HG02642 (cell line): ENCODE measurements at regions not wholly inside any gene's neighbourhood (a gene's known extent, or its start where the extent isn't known, plus 50 kb on each side); places are given as distances from the start of the nearest gene placed in this dataset.
A peak's percentile ranks its signal among the peaks of the same experiment; 100 is the strongest.
"Not testable (repeated sequence)": the region's sequence is repeated elsewhere in the genome, so short reads cannot be mapped to it uniquely, and the experiment has no call there.

ENCODE experiments used
- ATAC-seq: cut with Tn5 transposase; IDR thresholded peaks from one replicate; pipeline ENCODE4 v1.9.1; 2021; ENCODE audit warnings: mild to moderate bottlenecking; ENCODE audit not compliant: unreplicated experiment, poor library complexity

DNA sequence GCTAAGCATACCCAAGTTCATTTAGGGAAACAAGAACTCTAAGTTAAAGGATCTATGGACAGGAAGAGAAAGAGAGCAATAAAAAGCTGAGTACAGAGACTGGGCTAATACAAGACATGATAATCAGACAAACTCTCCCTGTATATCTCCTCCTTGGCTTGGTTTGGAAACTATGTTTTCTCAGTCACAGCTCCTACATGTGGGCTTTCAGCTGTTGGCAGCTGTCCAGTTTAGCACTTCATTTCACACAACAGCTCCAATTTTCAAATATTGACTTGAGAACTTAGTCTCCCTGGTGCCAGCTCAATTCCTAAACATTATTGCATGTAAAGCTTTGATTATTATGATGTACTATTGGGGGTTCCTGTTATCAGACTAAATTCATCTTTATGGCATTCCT is 222.8 kb upstream of the OBI1 start:
- no peak for ATAC-seq

DNA sequence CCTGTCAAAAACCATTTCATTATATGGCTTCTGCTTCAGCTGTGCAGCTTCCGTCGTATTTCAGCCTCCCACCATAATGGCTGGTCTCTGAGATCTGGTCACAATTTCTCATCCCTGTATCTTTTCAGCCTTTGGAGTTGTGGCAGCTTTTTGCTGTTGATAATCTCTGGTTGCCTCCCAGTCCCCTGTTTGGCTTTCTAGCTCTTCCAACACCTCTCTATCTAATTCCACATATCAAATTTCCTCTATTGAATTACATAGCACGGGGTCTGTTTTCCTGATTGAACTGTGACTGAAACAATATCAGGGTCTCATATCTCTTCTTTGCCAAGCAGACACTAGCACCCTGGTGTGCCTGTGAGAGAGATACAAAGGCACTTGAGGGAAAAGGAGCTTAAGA is 222.1 kb upstream of the OBI1 start:
- ATAC-seq, result no peak

DNA sequence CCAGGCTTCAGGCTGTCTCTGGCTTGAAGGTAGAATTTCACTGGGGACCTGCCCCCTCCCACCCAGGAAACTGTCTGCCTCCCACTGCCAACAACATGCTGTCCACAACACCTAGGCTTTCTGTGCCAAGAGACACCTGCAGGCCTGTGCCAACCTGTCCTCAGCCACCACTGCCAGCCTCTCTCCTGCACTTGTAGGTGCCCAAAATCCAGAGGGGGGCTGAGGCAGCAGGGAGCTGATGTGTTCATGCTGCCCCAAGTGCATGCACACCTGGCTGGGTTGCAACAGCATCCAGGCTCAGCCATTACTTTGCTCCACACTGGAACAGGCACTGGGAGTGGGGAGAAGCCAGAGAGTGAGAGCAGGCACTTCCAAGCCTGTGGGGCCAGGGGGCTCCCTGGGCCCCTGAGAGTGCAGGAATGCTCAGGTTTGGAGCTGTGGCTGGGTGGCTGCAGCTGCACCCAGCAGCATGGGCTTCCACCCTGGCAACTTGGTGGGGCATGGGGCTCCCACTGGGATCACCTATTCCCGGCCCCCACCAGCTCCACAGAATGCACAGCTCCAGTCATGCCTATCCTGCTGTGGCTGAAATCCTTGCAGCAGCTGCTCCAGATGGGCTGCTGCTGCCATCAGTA is 218.1 kb upstream of the OBI1 start:
- no peak for ATAC-seq

DNA sequence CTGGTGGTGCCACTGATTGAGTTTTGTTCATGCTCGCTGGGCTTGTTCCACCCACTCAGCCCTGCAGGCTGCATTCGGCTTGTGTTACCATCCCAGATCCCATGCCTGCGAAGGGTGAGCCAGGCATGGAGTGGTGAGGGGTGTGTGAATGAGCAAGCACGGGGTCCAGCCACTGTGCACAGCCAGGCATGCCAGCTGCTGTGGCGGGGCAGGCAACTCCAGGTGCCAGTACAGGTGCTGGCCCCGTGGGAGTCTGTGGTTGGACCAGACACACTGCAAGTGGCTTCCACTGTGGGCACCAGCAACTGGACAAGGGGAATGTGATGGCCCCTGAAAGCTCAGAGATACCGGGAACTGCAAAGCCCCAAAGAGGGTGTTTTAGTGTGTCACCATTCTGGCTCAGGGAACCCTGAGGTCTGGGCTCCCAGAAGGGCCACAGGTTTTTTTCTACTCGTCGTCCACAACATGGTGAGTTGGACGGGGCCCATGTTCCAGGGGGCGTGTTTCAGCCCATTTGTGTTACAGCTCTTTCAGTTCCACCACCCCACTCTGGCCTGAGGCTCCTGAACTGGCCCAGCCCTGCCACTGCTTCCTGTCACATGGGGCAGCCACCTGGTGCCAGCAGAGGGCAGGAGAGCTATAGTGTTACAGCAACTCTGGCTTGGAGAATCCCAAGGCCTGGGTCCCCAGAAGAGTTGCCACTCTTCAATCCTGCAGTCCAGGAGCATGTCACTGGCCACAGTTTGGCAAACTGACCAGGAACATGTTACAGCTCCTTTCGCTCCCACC is 217.0 kb upstream of the OBI1 start:
- peak; percentile 60 for ATAC-seq

DNA sequence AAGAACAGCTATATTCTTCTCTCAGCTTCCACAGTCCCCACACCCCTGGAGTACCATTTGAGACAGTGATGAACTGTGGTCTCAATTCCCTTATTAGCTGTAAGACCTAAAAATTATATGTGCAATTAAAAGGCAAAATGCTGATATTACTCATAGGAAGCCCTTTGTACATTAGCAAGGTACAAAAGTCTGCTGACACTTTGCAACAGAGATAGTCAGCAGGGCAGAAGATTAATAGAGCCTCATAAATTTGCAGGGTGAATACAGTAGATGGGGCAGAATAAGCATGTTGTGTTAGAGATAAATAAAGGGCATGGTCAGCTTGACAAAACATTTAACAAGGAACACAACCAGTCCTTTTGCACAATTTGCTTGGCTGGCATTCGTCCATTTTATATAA is 210.0 kb upstream of the OBI1 start:
- no peak for ATAC-seq

DNA sequence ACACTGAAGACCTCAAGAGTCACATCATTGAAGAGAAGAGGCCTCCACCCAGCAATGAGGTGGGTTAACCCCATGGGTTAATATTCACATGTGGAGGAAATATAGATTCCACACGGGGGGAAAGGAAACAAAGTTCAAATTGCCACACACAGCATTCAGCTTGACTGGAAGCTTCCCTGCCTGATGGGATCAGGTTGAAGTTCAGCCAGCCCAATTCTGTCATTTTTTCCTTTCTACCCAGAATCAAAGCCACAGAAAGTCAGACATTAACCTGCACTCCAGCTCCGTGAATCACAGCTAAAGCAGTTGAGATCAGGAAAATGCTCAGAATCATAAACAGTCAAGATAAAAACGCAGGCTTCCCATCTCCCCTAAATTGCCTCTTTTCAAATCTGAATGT is 208.7 kb upstream of the OBI1 start:
- no peak for ATAC-seq

DNA sequence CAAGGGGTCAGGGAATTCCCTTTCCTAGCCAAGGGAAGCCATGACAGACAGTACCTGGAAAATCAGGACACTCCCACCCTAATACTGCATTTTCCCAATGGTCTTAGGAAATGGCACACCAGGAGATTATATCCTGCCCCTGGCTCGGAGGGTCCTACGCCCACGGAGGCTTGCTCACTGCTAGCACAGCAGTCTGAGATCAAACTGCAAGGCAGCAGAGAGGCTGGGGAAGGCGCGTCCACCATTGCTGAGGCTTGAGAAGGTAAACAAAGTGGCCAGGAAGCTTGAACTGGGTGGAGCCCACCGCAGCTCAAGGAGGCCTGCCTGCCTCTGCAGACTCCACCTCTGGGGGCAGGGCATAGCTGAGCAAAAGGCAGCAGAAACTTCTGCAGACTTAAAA is 207.1 kb upstream of the OBI1 start:
- not testable (repeated sequence) for ATAC-seq

DNA sequence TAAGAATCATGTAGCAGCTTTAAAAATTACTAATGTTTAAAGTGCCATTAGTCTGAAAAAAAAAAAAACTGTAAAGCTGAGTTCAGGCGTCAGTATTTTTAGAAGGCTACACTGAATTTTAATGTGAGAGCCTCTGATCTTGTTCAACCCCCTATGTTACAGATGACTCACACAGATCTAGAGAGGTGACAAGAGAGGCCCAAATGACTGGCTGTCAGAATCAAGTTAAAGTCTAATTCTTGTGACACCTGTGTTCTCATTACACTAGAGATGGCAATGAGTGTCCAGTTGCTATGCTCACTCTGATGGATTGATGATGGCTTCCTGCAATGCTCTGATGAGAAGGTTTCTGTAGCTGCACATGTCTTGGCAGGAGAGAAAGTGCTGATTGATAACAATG is 203.5 kb upstream of the OBI1 start:
- no peak for ATAC-seq

DNA sequence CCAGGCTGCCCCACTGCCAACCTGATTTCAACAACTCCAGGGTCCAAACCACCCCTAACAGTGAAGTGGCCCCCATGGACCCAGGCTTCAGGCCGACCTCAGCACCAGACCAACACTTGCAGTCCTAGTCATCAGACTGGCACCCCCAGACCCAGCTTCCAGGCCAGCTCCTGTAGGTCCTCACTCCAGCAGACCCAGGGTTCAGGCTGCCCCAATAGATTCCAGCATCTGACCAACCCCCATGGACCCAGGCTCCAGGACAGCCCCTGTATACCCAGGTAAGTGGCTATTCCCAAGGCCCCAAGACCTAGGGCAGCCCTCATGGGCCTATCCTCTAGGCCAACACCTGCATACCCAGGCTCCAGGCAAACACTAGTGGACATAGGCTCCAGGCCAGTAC is 193.8 kb upstream of the OBI1 start:
- ATAC-seq, result no peak

DNA sequence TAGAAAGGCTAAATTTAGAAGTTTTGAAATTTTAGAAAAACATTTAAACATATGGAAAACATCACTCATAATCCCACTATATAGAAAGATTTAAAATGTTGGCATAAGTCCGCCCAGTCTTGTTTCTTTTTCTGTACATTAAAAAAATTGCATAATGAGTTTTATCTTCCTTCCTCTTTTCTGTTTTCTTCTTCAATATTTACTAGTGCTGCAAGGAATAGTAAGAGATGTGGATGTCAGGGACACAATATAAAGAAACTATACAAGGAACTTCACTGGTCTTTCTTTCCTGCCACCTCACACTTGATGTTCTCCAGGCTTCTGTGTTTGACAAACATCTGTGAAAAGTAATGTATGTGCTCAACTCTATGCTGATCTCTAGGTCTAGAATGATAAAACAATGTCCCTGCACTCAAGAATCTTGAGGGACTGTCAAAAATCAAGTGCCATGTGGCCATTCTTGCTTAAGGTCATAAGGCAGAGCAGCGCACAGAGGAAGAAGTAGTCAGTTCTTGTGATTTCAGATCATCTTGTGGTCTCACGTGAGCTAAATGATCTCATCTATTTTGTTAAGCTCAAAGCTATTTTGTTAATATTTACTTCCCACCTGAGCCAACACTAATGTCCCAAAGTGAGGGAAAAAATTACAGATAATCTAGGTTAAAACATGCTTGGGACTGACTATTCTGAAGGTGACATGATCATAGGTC is 186.9 kb upstream of the OBI1 start:
- no peak for ATAC-seq

DNA sequence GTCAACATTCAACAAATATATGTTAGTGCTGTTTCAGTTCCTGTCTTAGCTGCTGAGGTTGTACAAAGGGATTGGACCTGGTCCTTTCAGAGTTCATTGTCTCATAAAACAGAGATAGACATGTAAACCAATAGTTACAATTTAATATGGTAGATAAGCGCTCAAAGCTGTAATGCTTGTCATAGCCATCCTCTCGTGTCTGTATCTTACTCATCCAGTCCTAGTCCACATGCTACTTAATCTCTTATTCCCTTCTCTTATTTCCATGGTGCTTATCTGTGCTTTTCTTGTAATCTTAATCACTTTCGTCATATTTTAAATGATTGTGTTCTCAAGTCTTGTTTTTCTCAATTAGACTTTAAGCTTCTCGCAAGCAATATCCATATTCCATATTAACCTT is 185.2 kb upstream of the OBI1 start:
- ATAC-seq, result no peak

DNA sequence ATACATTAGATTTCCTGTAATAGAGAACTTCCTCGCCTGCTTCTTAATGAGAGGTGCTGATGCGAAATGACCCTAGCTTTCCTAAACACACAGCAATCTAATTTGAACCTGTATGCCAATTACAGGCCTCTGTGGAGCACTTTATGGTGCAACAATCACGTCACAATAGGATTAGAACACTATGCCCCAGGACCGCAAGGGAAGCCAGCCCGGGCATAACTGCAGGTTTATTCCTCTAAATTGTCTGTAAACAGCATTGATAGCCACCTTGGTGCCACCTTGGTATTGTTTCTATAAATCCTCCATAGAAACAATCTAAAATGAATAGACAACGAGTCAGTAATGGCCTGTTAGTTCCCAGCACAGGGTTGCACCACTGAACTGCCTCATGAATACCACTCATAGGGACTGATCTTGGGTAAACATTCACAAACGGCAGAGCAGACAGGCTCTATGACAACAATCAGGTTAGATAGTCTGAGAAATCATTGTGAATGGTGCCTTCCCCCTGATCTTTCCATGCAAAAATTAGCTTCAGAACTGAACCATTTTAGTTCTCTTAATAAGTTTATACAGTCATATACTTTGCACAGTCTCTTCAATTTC is 182.5 kb upstream of the OBI1 start:
- no peak for ATAC-seq

DNA sequence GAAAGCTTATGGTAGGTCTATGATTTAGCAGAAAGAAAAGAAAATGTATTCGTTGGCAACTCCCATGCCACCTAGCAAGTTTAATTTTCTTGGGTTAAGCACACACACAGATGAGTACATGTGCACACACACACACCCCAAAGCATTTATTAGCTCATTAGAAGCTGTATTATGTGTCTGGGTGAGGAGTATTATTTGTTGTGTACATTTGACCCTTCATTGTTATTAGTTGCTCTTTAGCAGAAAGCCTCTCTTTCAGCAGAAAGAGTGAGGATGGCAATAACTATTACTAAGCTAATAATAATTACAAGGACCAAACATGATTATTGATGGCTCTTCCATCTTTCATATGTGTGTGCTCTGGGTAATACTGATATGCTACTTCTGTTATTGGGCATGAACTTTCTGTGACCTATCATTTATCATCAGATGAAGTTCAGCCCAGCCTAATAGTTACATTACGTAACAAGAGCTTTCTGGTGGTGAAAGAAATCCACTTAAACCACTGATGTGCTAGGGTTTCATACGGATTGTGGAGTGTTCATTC is 177.4 kb upstream of the OBI1 start:
- ATAC-seq, result no peak

DNA sequence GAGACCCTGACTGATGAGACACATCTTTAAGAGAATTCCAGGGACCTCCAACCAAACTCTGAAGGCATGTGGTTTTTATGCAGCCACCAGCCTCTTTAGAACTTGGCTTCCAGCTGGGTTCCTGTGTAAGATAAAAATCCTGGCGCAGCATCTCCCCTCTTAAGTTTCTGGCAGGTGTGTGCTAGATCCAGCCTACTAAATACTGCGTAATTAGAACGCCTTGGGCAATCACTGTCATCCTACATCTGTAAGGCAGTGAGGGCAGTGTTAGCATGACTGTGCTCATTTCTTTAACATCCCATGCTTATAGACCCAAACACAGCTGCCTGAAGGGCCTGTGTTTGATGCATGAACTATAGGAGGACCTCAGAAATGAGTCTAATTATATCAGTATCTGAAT is 173.5 kb upstream of the OBI1 start:
- ATAC-seq, result no peak

DNA sequence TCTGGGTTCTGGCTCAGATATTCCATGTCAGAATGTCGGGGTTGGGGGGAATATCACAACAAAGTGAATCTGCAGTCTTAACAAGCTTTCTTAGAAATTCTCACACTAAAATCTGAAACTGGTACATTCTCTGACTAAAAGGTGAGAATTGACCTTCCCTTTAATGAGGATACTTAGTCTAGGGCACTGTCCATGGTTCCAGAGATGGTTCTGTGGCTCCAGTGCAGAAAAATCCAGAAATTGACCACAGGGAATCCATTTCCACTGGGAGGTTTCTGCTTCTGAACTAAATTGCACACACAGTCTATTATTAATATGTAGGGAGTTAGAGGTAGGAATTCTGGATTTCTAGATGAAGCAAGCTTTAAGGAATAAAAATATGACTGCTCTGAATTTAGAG is 171.6 kb upstream of the OBI1 start:
- ATAC-seq, result no peak

DNA sequence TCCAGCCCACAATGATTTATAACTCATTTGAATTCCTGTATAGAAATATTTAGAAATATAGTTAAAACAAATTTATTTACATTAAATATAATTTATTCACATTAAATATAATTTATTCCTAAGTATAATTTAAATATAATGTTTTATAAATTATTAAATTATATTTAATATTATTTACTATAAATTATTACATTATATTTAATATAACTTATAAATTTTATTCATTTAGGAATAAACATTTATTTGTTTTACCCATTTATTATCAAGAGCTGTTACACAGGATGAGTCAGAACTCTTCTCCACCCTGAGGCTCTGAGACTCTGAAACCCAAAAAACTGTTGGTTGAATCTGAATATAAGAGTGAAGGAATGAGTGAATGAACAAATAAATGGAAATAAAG is 170.9 kb upstream of the OBI1 start:
- no peak for ATAC-seq

DNA sequence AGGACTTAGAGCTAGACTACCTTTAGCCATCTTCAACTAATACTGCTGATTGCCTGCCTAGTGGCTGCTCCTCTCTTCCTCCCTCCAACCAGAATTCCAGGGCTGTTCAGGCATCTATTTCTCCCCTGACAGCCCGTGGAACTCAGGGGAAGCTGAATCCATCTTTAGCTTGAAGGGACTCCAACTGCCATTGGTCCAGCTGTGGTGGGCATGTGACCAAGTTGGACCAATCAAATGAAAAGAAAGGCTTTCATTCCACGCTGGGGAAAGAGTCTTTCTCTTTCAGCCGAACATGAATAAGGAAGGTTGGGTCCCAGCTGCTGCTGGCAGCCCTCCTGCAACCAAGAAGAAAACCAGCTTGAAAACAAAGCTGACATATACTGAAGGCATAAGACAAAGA is 168.5 kb upstream of the OBI1 start:
- ATAC-seq, result no peak

DNA sequence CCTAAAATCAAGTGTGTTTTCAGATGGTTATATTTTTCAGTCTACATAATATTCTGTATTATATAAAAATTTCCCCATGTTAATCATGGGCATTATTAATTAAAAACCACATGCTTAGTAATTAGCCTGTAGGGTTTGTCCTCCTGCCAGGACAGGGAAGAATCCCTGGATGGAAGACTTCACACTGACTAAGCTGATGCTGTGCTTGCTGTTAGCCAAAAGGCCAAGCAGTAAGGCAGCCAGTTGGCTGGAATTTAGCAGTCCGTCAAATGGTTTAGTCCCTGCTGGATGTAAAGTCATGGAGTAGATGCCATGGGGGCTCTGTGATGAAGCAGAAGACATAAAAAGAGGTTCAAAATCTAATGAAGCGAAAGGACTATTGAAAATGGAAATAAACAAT is 168.0 kb upstream of the OBI1 start:
- no peak for ATAC-seq

DNA sequence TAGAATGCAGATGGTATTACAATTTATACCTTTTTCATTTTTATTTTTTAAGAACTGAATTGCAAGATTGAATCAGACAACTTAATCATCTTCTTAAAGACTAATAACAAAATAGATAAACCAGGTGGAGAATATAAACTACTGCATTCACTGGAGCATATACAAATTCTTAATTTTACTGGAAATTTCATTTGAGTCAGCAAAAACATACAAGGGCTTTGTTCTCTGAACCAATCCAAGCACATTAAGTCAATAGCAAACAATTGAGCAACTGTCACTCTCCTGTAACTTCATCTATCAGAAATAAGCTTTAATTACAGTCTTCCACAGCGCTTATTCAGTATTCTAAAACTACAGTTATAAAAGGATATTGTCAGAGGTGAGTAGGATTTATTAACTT is 167.4 kb upstream of the OBI1 start:
- no peak for ATAC-seq

DNA sequence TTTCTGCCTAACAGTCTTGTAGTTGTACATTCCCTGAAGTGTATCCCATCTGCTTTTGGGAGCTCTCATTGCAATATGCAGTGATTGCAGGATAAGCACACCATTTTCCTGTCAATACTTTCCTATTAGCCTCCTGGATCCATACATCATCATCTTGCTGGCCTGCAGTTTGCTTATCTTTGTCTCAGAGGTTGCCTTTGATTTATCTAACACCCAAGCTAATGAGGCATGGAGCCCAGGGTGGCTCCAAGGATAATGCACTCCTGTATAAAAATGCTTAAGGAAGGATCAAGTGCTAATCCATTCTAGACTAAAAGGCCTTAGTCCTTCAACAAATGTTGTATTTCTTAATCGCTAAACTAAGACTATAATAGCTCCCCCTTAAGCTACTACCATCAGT is 161.6 kb upstream of the OBI1 start:
- ATAC-seq, result no peak

DNA sequence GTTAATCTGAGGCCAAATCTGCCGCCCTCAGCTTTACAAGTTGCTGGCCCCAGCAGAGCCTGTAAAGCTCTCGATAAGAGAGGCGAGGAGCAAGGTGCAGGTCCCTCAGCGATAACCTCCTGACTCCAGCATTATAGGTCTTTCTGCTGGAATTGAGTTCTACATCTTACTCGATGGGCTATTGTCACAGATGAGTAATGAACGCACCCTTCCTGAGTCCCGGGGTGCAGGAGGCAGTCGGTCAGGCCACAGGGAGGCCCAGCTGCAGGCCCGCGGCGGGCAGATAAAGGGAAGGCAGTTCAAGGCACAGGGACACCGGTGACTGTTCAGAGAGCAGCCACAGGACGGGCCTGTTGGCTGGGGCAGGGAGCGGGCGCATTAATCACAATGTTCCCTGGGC is 157.6 kb upstream of the OBI1 start:
- ATAC-seq, result no peak
